ENCODE measurements at regions not wholly inside any gene's neighbourhood (a gene's known extent, or its start where the extent isn't known, plus 50 kb on each side); places are given as distances from the start of the nearest gene placed in this dataset.

DNA sequence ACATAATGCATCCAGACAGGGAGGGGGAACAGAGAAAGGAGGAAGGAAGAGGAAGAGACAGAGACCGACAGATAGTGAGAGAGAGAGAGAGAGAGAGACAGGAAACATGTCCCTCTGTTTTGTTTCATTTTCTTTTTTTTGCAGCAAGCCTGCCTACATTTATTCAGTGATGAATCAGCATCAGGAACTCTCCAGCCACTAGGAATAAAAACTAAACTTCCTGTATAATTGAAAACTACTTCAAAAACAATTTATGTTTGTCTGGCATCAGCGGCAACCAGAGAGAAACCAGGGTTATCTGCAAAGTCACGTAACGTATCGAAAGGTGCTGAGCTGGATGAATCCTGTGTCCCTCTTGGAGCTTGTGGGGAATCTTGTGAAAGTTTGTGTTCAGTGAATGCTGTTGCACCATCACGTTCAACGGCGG, 148.6 kb upstream of the SOX21 start:
- no peak overlapping the region for H3K4me3 Mint-ChIP-seq (ENCODE audit: unreplicated experiment)
- peaks cover 38% of the 10 kb centered on the region for H3K4me1 Mint-ChIP-seq (ENCODE audit: unreplicated experiment)
- H3K9me3 Mint-ChIP-seq (ENCODE audit: unreplicated experiment) = no peaks in the 10 kb centered on the region
- H3K27ac Mint-ChIP-seq (ENCODE audit: unreplicated experiment) = peak overlapping the region; percentile 94
- no peak for DNase-seq (ENCODE audit: low spot score)
- no peaks in the 10 kb centered on the region for H3K36me3 Mint-ChIP-seq (ENCODE audit: low read depth, unreplicated experiment)
- TF ChIP-seq CTCF (IDR thresholded peaks at IDR 0.05; ENCODE audit: unreplicated experiment) = no peak
- peaks cover 3% of the 10 kb centered on the region for H3K27me3 Mint-ChIP-seq (ENCODE audit: unreplicated experiment)

- DNase-seq (ENCODE audit: low spot score) = no peak
- TF ChIP-seq CTCF (IDR thresholded peaks at IDR 0.05; ENCODE audit: unreplicated experiment) = no peak
- H3K4me1 Mint-ChIP-seq (ENCODE audit: unreplicated experiment) = peaks cover 38% of the 10 kb centered on the region
- no peak overlapping the region for H3K4me3 Mint-ChIP-seq (ENCODE audit: unreplicated experiment)
- peaks cover 3% of the 10 kb centered on the region for H3K27me3 Mint-ChIP-seq (ENCODE audit: unreplicated experiment)
- no peaks in the 10 kb centered on the region for H3K36me3 Mint-ChIP-seq (ENCODE audit: low read depth, unreplicated experiment)
- H3K27ac Mint-ChIP-seq (ENCODE audit: unreplicated experiment) = peak overlapping the region; percentile 94
- no peaks in the 10 kb centered on the region for H3K9me3 Mint-ChIP-seq (ENCODE audit: unreplicated experiment)
These were observed 147.5 kb upstream of the SOX21 start for GRCh38 chr13:94859811-94860210.

DNA sequence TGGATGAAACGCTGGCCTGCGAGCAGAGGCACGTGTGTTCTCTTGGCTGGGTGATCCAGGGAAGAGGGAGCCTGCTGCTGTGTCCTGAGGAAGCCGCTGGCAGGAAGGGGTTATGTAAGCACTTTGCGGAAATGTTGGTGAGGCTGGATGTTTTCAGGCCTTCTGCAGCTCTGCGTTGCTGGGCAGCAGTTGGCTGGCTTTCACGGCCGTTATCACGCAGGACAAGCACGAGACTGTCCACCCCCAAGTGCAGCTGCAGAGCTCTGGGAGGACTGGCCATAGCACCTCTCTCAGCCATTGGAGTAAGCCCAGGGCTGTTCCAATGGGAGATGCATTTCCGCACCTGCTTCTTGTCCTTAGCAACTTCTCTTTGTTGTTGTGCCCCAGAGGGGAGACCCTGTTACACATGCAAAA, 146.9 kb upstream of the SOX21 start:
- TF ChIP-seq CTCF (IDR thresholded peaks at IDR 0.05; ENCODE audit: unreplicated experiment) = no peak
- no peaks in the 10 kb centered on the region for H3K36me3 Mint-ChIP-seq (ENCODE audit: low read depth, unreplicated experiment)
- peaks cover 3% of the 10 kb centered on the region for H3K27me3 Mint-ChIP-seq (ENCODE audit: unreplicated experiment)
- H3K4me1 Mint-ChIP-seq (ENCODE audit: unreplicated experiment) = peaks cover 38% of the 10 kb centered on the region
- H3K27ac Mint-ChIP-seq (ENCODE audit: unreplicated experiment) = peak overlapping the region; percentile 94
- DNase-seq (ENCODE audit: low spot score) = peak; percentile 66
- no peak overlapping the region for H3K4me3 Mint-ChIP-seq (ENCODE audit: unreplicated experiment)
- no peaks in the 10 kb centered on the region for H3K9me3 Mint-ChIP-seq (ENCODE audit: unreplicated experiment)

DNA sequence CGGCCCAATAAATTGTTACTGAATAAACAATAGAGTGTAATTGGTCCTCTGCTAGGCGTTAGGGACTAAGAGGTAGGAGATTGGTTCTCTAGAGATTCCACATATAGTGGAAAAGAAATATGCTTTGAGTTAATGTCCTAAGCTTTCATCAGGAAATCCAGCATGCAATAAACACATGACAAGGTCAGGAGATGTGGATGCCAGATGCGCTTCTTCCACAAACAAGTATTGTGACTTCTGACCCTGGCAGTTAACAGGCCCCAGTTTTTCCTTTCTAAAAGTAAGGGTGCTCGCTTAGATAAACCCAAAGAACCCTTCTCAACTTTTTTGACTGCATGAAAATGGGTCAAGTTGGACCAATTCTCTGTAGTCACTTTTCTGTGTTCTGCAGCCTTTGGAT, 146.5 kb upstream of the SOX21 start:
- TF ChIP-seq CTCF (IDR thresholded peaks at IDR 0.05; ENCODE audit: unreplicated experiment) = no peak
- no peaks in the 10 kb centered on the region for H3K9me3 Mint-ChIP-seq (ENCODE audit: unreplicated experiment)
- no peak overlapping the region for H3K4me3 Mint-ChIP-seq (ENCODE audit: unreplicated experiment)
- peak overlapping the region; percentile 94 for H3K27ac Mint-ChIP-seq (ENCODE audit: unreplicated experiment)
- H3K36me3 Mint-ChIP-seq (ENCODE audit: low read depth, unreplicated experiment) = no peaks in the 10 kb centered on the region
- peaks cover 3% of the 10 kb centered on the region for H3K27me3 Mint-ChIP-seq (ENCODE audit: unreplicated experiment)
- peaks cover 38% of the 10 kb centered on the region for H3K4me1 Mint-ChIP-seq (ENCODE audit: unreplicated experiment)
- DNase-seq (ENCODE audit: low spot score) = no peak

DNA sequence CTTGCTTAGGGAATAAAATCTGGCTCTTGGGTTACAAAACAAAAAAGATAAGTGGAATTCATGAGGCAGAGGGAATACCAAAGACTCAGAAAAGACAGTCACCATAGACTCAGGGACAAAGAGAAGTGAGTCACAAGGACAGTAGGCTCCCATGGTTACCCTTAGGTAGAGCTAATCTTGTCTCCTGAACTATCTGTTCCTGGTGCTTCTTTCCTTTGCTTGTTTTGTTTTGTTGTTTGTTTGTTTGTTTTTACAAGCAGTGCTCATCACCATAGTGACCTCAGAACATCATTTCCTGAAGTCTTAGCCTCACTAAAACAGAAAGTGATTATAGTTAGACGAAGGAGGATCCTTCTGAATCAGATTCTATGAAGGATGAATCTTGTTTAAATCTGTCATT, 142.3 kb upstream of the SOX21 start:
- no peaks in the 10 kb centered on the region for H3K27me3 Mint-ChIP-seq (ENCODE audit: unreplicated experiment)
- DNase-seq (ENCODE audit: low spot score) = no peak
- no peaks in the 10 kb centered on the region for H3K36me3 Mint-ChIP-seq (ENCODE audit: low read depth, unreplicated experiment)
- H3K27ac Mint-ChIP-seq (ENCODE audit: unreplicated experiment) = peak overlapping the region; percentile 61
- no peaks in the 10 kb centered on the region for H3K9me3 Mint-ChIP-seq (ENCODE audit: unreplicated experiment)
- peaks cover 14% of the 10 kb centered on the region for H3K4me1 Mint-ChIP-seq (ENCODE audit: unreplicated experiment)
- H3K4me3 Mint-ChIP-seq (ENCODE audit: unreplicated experiment) = no peak overlapping the region
- TF ChIP-seq CTCF (IDR thresholded peaks at IDR 0.05; ENCODE audit: unreplicated experiment) = no peak

All from endothelial cell (in vitro differentiated cells).